HEK293 (cell line): ENCODE measurements at regions not wholly inside any gene's neighbourhood (a gene's known extent, or its start where the extent isn't known, plus 50 kb on each side); places are given as distances from the start of the nearest gene placed in this dataset.

ENCODE experiments used
- BCL11A ChIP-seq: fragments of 450-650 bp; formaldehyde crosslinking; IDR thresholded peaks from 2 replicates; pipeline ENCODE4 v1.5.1; 2016; ENCODE audit warnings: low read depth, missing biosample characterization, missing genetic modification characterization
- PRDM10 ChIP-seq: fragments of 450-650 bp; formaldehyde crosslinking; IDR thresholded peaks from 2 replicates; pipeline ENCODE4 v1.5.1; 2016; ENCODE audit warnings: missing biosample characterization, missing genetic modification characterization
- YY1 ChIP-seq: fragments of 450-650 bp; formaldehyde crosslinking; IDR thresholded peaks from 2 replicates; pipeline ENCODE4 v1.5.1; 2018; ENCODE audit warnings: missing biosample characterization, missing genetic modification characterization
- ZNF138 ChIP-seq: fragments of 450-650 bp; formaldehyde crosslinking; IDR thresholded peaks from 2 replicates; pipeline ENCODE4 v1.5.1; 2016; ENCODE audit warnings: missing biosample characterization, missing genetic modification characterization, borderline replicate concordance
- ZNF707 ChIP-seq: fragments of 450-650 bp; formaldehyde crosslinking; IDR thresholded peaks from 2 replicates; pipeline ENCODE4 v1.5.1; 2016; ENCODE audit warnings: missing biosample characterization, missing genetic modification characterization
- ZNF768 ChIP-seq: fragments of 450-650 bp; formaldehyde crosslinking; IDR thresholded peaks from 2 replicates; pipeline ENCODE4 v1.5.1; 2018; ENCODE audit warnings: missing biosample characterization, mild to moderate bottlenecking, missing genetic modification characterization
- TF ChIP-seq, protein P1 (sequence below): fragments of 450-650 bp; formaldehyde crosslinking; IDR thresholded peaks from 2 replicates; pipeline ENCODE4 v1.5.1; 2016; ENCODE audit warnings: missing biosample characterization, missing genetic modification characterization
- TF ChIP-seq, protein P2 (sequence below): sonication (generic); formaldehyde crosslinking; IDR thresholded peaks from 2 replicates; pipeline ENCODE4 v1.8.1; 2022; ENCODE audit warnings: mild to moderate bottlenecking, moderate library complexity, missing genetic modification reagents
- TF ChIP-seq, protein P3 (sequence below): fragments of 450-650 bp; formaldehyde crosslinking; IDR thresholded peaks from 2 replicates; pipeline ENCODE4 v1.5.1; 2017; ENCODE audit warnings: missing biosample characterization, missing genetic modification characterization
- TF ChIP-seq, protein P4 (sequence below): fragments of 450-650 bp; formaldehyde crosslinking; optimal IDR thresholded peaks from 2 replicates; pipeline ENCODE3; 2016; ENCODE audit warnings: missing biosample characterization, mild to moderate bottlenecking, missing genetic modification characterization
- TF ChIP-seq, protein P5 (sequence below): fragments of 450-650 bp; formaldehyde crosslinking; IDR thresholded peaks from 2 replicates; pipeline ENCODE4 v1.5.1; 2016; ENCODE audit warnings: missing biosample characterization, missing genetic modification characterization

- TF ChIP-seq, protein P1, sequence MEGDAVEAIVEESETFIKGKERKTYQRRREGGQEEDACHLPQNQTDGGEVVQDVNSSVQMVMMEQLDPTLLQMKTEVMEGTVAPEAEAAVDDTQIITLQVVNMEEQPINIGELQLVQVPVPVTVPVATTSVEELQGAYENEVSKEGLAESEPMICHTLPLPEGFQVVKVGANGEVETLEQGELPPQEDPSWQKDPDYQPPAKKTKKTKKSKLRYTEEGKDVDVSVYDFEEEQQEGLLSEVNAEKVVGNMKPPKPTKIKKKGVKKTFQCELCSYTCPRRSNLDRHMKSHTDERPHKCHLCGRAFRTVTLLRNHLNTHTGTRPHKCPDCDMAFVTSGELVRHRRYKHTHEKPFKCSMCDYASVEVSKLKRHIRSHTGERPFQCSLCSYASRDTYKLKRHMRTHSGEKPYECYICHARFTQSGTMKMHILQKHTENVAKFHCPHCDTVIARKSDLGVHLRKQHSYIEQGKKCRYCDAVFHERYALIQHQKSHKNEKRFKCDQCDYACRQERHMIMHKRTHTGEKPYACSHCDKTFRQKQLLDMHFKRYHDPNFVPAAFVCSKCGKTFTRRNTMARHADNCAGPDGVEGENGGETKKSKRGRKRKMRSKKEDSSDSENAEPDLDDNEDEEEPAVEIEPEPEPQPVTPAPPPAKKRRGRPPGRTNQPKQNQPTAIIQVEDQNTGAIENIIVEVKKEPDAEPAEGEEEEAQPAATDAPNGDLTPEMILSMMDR: no peak
- TF ChIP-seq, protein P2, sequence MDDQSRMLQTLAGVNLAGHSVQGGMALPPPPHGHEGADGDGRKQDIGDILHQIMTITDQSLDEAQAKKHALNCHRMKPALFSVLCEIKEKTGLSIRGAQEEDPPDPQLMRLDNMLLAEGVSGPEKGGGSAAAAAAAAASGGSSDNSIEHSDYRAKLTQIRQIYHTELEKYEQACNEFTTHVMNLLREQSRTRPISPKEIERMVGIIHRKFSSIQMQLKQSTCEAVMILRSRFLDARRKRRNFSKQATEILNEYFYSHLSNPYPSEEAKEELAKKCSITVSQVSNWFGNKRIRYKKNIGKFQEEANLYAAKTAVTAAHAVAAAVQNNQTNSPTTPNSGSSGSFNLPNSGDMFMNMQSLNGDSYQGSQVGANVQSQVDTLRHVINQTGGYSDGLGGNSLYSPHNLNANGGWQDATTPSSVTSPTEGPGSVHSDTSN (CRISPR knock-in tag): no peak
- TF ChIP-seq ZNF138 (tag by site-specific recombination): no peak
- TF ChIP-seq PRDM10 (tag by site-specific recombination): no peak
- no peak for TF ChIP-seq BCL11A (tag by site-specific recombination)
- TF ChIP-seq, protein P3, sequence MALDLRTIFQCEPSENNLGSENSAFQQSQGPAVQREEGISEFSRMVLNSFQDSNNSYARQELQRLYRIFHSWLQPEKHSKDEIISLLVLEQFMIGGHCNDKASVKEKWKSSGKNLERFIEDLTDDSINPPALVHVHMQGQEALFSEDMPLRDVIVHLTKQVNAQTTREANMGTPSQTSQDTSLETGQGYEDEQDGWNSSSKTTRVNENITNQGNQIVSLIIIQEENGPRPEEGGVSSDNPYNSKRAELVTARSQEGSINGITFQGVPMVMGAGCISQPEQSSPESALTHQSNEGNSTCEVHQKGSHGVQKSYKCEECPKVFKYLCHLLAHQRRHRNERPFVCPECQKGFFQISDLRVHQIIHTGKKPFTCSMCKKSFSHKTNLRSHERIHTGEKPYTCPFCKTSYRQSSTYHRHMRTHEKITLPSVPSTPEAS: no peak
- TF ChIP-seq ZNF707: no peak
- TF ChIP-seq, protein P4, sequence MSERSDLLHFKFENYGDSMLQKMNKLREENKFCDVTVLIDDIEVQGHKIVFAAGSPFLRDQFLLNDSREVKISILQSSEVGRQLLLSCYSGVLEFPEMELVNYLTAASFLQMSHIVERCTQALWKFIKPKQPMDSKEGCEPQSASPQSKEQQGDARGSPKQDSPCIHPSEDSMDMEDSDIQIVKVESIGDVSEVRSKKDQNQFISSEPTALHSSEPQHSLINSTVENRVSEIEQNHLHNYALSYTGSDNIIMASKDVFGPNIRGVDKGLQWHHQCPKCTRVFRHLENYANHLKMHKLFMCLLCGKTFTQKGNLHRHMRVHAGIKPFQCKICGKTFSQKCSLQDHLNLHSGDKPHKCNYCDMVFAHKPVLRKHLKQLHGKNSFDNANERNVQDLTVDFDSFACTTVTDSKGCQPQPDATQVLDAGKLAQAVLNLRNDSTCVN (tag by site-specific recombination): no peak
- no peak for TF ChIP-seq YY1 (tag by site-specific recombination)
- TF ChIP-seq, protein P5, sequence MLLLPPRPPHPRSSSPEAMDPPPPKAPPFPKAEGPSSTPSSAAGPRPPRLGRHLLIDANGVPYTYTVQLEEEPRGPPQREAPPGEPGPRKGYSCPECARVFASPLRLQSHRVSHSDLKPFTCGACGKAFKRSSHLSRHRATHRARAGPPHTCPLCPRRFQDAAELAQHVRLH: no peak
- TF ChIP-seq ZNF768 (tag by site-specific recombination): no peak
Measured at GRCh38 chr10:130618647-130619046, 482.5 kb downstream of the GLRX3 start.
